CD4-positive, alpha-beta memory T cell (primary cell): ENCODE measurements at regions not wholly inside any gene's neighbourhood (a gene's known extent, or its start where the extent isn't known, plus 50 kb on each side); places are given as distances from the start of the nearest gene placed in this dataset.

Experiments used
- CTCF ChIA-PET: fragments of 350-600 bp; sonication (Branson Sonifier 250); formaldehyde crosslinking; loops from one replicate; lab custom pipeline; 2021; ENCODE audit warnings: inconsistent platforms; ENCODE audit not compliant: partially characterized antibody; lab: Charles Lee
- POLR2A ChIA-PET: fragments of 350-600 bp; sonication (Branson Sonifier 250); formaldehyde crosslinking; loops from one replicate; lab custom pipeline; 2021; ENCODE audit not compliant: partially characterized antibody; lab: Charles Lee
- DNase-seq, 5 donors: peaks; one replicate each; pipeline versions ENCODE4 v3.0.0 to v3.0.0-alpha.2; 2020 to 2022; ENCODE audit warnings: mixed read lengths in 1 of 5
- H3K27ac ChIP-seq: one replicate; pipeline ENCODE4 v1.7.0; 2013; ENCODE audit warnings: low read depth, low read length
- H3K27me3 ChIP-seq: 2 replicates; pipeline ENCODE4 v1.7.0; 2013; ENCODE audit warnings: mild to moderate bottlenecking, low read length, moderate library complexity; ENCODE audit not compliant: insufficient read depth
- H3K36me3 ChIP-seq: 2 replicates; pipeline ENCODE4 v1.7.0; 2013; ENCODE audit warnings: mild to moderate bottlenecking, low read length, moderate library complexity; ENCODE audit not compliant: insufficient read depth
- H3K4me1 ChIP-seq: 2 replicates; pipeline ENCODE4 v1.7.0; 2013; ENCODE audit warnings: mild to moderate bottlenecking, low read length, moderate library complexity; ENCODE audit not compliant: insufficient read depth
- H3K4me3 ChIP-seq, 2 donors: one replicate each; pipeline ENCODE4 v1.7.0; 2013; ENCODE audit warnings: low read length in 2 of 2, mild to moderate bottlenecking in 1 of 2
- H3K9me3 ChIP-seq, 2 donors: one replicate each; pipeline ENCODE4 v1.7.0; 2013; ENCODE audit warnings: low read length in 2 of 2, control low read depth in 1 of 2; ENCODE audit not compliant: control insufficient read depth in 1 of 2
- H3K27ac Mint-ChIP-seq, 7 donors: one replicate each; pipeline ENCODE4 v1.8.0; 2020 to 2021; ENCODE audit warnings: mixed read lengths in 7 of 7, mild to moderate bottlenecking in 6 of 7, inconsistent platforms in 3 of 7, moderate library complexity in 3 of 7
- H3K27me3 Mint-ChIP-seq, 2 donors: one replicate each; pipeline ENCODE4 v1.8.0; 2020 to 2021; ENCODE audit warnings: mixed read lengths in 2 of 2
- H3K36me3 Mint-ChIP-seq, 2 donors: one replicate each; pipeline ENCODE4 v1.8.0; 2020 to 2021; ENCODE audit warnings: mixed read lengths in 2 of 2, inconsistent platforms in 1 of 2, mild to moderate bottlenecking in 1 of 2
- H3K4me1 Mint-ChIP-seq, 4 donors: one replicate each; pipeline ENCODE4 v1.8.0; 2020 to 2021; ENCODE audit warnings: mixed read lengths in 4 of 4, mild to moderate bottlenecking in 1 of 4
- H3K4me3 Mint-ChIP-seq, 8 donors: one replicate each; pipeline ENCODE4 v1.8.0; 2020 to 2021; ENCODE audit warnings: mixed read lengths in 8 of 8, mild to moderate bottlenecking in 7 of 8, moderate library complexity in 6 of 8, inconsistent platforms in 3 of 8
- H3K9me3 Mint-ChIP-seq, 8 donors: one replicate each; pipeline ENCODE4 v1.8.0; 2020 to 2021; ENCODE audit warnings: mixed read lengths in 8 of 8, mild to moderate bottlenecking in 5 of 8, inconsistent platforms in 3 of 8, moderate library complexity in 1 of 8
- intact Hi-C: fragments of 100-400 bp; cut with micrococcal nuclease; formaldehyde crosslinking; loops from one replicate; pipeline ENCODE4 v1.15.1; 2023

- Mint-ChIP-seq H3K36me3 (no peaks in the 10 kb centered on the region), H3K27me3 (no peaks in the 10 kb centered on the region), H3K9me3 (peaks cover 0 to 9% (median 3%) of the 10 kb centered on the region in 8 donors), H3K27ac (no peak overlapping the region), H3K4me3 (no peak overlapping the region), H3K4me1 (no peaks in the 10 kb centered on the region)
- H3K27ac ChIP-seq, result no peak overlapping the region
- CTCF ChIA-PET, result no interaction called here
- no peak overlapping the region for H3K4me3 ChIP-seq
- no peaks in the 10 kb centered on the region for H3K36me3 ChIP-seq
- no peaks in the 10 kb centered on the region for H3K4me1 ChIP-seq
- no peak for DNase-seq
- H3K27me3 ChIP-seq, result no peaks in the 10 kb centered on the region
- H3K9me3 ChIP-seq, result no peaks in the 10 kb centered on the region
- POLR2A ChIA-PET, result no interaction called here
- intact Hi-C loops, result no loop called here
These were observed 834.2 kb upstream of the CXADR start for GRCh38 chr21:16678429-16679160.

DNA sequence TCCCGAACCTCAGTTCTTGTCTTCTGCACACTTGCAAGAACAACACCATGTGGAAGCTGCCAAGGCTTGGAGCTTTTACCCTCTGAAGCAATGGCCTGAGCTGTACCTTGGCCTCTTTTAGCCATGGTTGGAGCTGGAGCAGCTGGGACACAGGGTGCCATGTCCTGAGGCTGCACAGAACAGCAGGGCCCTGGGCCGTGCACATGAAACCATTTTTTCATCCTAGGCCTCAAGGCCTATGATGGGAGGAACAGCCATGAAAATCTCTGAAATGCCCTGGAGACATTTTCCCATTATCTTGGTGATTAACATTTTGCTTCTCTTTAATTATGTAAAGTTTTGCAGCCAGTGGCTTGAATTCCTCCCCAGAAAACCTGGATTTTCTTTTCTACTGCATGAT lies 817.8 kb upstream of the CXADR start:
- no peaks in the 10 kb centered on the region for H3K4me1 ChIP-seq
- no peak for DNase-seq
- no peak overlapping the region for H3K27ac ChIP-seq
- H3K36me3 ChIP-seq, result no peaks in the 10 kb centered on the region
- Mint-ChIP-seq H3K27ac (no peak overlapping the region), H3K27me3 (no peaks in the 10 kb centered on the region), H3K9me3 (peaks cover 0 to 25% (median 12%) of the 10 kb centered on the region in 8 donors), H3K4me3 (no peak overlapping the region), H3K4me1 (no peaks in the 10 kb centered on the region), H3K36me3 (no peaks in the 10 kb centered on the region)
- CTCF ChIA-PET, result no interaction called here
- no peak overlapping the region for H3K4me3 ChIP-seq
- POLR2A ChIA-PET, result no interaction called here
- H3K9me3 ChIP-seq, result no peaks in the 10 kb centered on the region
- intact Hi-C loops, result no loop called here
- H3K27me3 ChIP-seq, result no peaks in the 10 kb centered on the region

- DNase-seq, result no peak
- Mint-ChIP-seq H3K9me3 (peaks cover 0 to 24% (median 8%) of the 10 kb centered on the region in 8 donors), H3K4me3 (no peak overlapping the region), H3K27me3 (no peaks in the 10 kb centered on the region), H3K36me3 (no peaks in the 10 kb centered on the region), H3K4me1 (no peaks in the 10 kb centered on the region), H3K27ac (no peak overlapping the region)
- H3K4me1 ChIP-seq, result no peaks in the 10 kb centered on the region
- H3K4me3 ChIP-seq, result no peak overlapping the region
- H3K9me3 ChIP-seq, result no peaks in the 10 kb centered on the region
- ChIA-PET CTCF (no interaction called here), POLR2A (no interaction called here)
- H3K27me3 ChIP-seq, result no peaks in the 10 kb centered on the region
- no peak overlapping the region for H3K27ac ChIP-seq
- H3K36me3 ChIP-seq, result no peaks in the 10 kb centered on the region
- intact Hi-C loops, result no loop called here
These were observed 805.6 kb upstream of the CXADR start for GRCh38 chr21:16707274-16707673.

DNA sequence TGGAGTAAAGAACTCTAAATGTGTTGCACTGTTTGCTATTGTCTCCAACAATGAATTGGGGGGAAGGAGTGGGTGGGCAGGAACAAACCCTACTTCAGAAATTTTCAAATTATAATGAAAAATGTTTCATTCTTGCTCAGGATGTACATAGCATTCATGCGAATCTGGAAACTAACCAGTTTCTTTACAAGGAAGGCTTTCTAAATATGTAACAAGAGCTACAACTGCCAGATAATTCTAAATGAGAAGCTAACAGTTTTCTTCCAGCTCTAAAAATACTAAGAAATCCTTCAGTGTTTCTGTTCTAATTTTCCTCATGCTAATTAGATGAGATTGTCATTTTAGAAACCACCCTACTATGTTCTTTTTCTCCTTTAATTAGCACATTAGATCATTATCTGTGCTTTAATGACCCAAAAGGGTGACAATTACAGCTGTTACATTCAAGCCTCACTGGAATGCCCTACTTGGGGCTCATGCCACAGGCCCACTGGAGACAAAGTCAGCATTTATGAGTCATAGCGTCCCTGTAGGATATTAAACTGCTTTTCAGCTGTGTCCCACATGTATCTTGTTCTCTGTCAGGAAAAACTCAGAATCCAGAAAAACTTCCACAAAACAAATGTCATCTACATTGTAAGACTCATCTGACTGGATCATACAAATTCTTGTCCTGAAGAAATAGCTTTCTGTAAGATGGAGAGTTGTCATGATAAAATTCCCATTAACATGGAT lies 804.6 kb upstream of the CXADR start:
- H3K4me1 Mint-ChIP-seq, result no peaks in the 10 kb centered on the region
- Histone ChIP-seq H3K4me1 (no peaks in the 10 kb centered on the region), H3K27me3 (no peaks in the 10 kb centered on the region), H3K27ac (no peak overlapping the region), H3K4me3 (no peak overlapping the region), H3K36me3 (no peaks in the 10 kb centered on the region), H3K9me3 (no peaks in the 10 kb centered on the region)
- no peak for DNase-seq
- H3K9me3 Mint-ChIP-seq, result peaks cover 0 to 22% (median 6%) of the 10 kb centered on the region in 8 donors
- intact Hi-C loops, result no loop called here
- H3K36me3 Mint-ChIP-seq, result no peaks in the 10 kb centered on the region
- CTCF ChIA-PET, result no interaction called here
- POLR2A ChIA-PET, result no interaction called here
- H3K27ac Mint-ChIP-seq, result no peak overlapping the region
- no peaks in the 10 kb centered on the region for H3K27me3 Mint-ChIP-seq
- H3K4me3 Mint-ChIP-seq, result no peak overlapping the region

- Mint-ChIP-seq H3K4me3 (no peak overlapping the region), H3K36me3 (no peaks in the 10 kb centered on the region), H3K4me1 (no peaks in the 10 kb centered on the region), H3K9me3 (peaks cover under 1 to 22% (median 8%) of the 10 kb centered on the region in 8 donors), H3K27me3 (no peaks in the 10 kb centered on the region), H3K27ac (no peak overlapping the region)
- intact Hi-C loops, result no loop called here
- DNase-seq, result no peak
- Histone ChIP-seq H3K9me3 (no peaks in the 10 kb centered on the region), H3K27me3 (no peaks in the 10 kb centered on the region), H3K27ac (no peak overlapping the region), H3K4me3 (no peak overlapping the region), H3K36me3 (no peaks in the 10 kb centered on the region), H3K4me1 (no peaks in the 10 kb centered on the region)
- ChIA-PET POLR2A (no interaction called here), CTCF (no interaction called here)
These were observed 802.8 kb upstream of the CXADR start for GRCh38 chr21:16709866-16710550.

DNA sequence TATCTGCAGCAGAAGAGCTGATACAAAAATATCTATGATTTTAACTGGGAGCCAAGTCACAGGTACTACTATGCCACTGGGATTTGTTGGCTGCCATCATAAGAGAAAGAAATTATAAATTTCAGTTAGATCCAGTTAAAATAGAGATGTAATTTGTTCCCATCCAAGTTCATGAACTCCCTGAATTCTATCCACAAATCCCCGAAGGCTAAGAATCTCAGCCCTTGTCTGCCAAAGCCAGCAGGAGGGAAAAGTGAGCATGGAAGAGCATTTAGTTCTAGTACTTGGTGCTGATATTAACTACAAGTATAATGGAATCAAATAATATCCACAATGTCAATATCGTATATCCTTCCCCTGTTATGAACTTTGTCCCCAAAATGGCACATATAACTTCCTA lies 801.1 kb upstream of the CXADR start:
- Mint-ChIP-seq H3K36me3 (no peaks in the 10 kb centered on the region), H3K9me3 (peaks cover 2 to 21% (median 8%) of the 10 kb centered on the region in 8 donors), H3K4me3 (no peak overlapping the region), H3K27ac (no peak overlapping the region), H3K4me1 (no peaks in the 10 kb centered on the region), H3K27me3 (no peaks in the 10 kb centered on the region)
- no peaks in the 10 kb centered on the region for H3K36me3 ChIP-seq
- ChIA-PET POLR2A (no interaction called here), CTCF (no interaction called here)
- no peaks in the 10 kb centered on the region for H3K27me3 ChIP-seq
- no peak overlapping the region for H3K27ac ChIP-seq
- H3K9me3 ChIP-seq, result no peaks in the 10 kb centered on the region
- H3K4me3 ChIP-seq, result no peak overlapping the region
- no peaks in the 10 kb centered on the region for H3K4me1 ChIP-seq
- DNase-seq, result no peak
- intact Hi-C loops, result no loop called here

DNA sequence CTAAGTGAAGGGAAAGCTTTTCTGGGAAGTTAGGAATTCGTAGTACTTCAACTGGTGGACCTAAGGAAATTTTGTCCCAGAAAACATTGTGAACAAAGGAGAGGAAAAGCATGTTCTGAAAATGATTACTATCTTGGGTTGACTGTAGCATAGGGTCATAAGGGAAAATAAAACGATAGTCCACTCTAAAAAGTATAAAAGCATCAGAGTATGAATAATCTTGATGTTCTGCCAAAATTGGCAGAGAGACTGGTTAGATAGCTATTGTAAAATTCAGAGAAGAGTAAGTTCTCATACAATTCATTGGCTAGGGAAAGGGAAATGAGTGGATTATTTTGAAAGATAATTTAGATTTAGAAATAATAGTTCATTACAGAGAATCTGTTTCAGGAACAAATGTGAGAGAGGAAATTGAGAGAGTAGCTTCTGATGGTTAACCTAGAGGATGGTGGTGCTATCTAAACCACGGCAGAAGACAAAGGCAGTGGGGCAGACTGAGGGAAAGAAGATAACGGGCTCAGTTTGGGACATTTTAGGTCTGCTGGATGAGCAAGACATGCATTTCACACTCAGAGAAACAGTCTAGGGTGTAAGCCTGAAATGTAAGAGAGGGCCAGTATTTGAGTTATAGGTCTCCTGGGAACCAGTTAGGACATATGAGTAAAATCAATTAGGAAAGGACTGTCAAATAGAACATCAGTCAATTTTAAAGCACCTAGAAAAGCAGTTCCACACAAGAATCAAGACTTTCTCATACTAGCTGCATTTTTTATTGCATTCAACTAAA lies 799.3 kb upstream of the CXADR start:
- Histone ChIP-seq H3K9me3 (no peaks in the 10 kb centered on the region), H3K4me1 (no peaks in the 10 kb centered on the region), H3K27me3 (no peaks in the 10 kb centered on the region), H3K27ac (no peak overlapping the region), H3K4me3 (no peak overlapping the region), H3K36me3 (no peaks in the 10 kb centered on the region)
- Mint-ChIP-seq H3K4me1 (no peaks in the 10 kb centered on the region), H3K27ac (no peak overlapping the region), H3K4me3 (no peak overlapping the region), H3K27me3 (no peaks in the 10 kb centered on the region), H3K9me3 (peaks cover 2 to 17% (median 8%) of the 10 kb centered on the region in 8 donors), H3K36me3 (no peaks in the 10 kb centered on the region)
- ChIA-PET CTCF (no interaction called here), POLR2A (no interaction called here)
- intact Hi-C loops, result no loop called here
- no peak for DNase-seq
